HCT116 (cell line): ENCODE measurements at regions not wholly inside any gene's neighbourhood (a gene's known extent, or its start where the extent isn't known, plus 50 kb on each side); places are given as distances from the start of the nearest gene placed in this dataset.

Experiments used
- ATAC-seq: fragments of 200-7000 bp; cut with Tn5 transposase; 2 replicates; pipeline ENCODE4 v1.9.1; 2020; ENCODE audit warnings: mild to moderate bottlenecking, moderate library complexity
- BruUV-seq: library from RNA; stranded (reverse); fragments of 400-500 nt; replicated peaks from 2 replicates; lab custom pipeline; 2021; lab: Mats Ljungman, UMichigan
- CTCF ChIA-PET: fragments of 300-600 bp; sonication (Branson Sonifier 250); formaldehyde crosslinking; loops from one replicate; lab custom pipeline; 2021; ENCODE audit warnings: antibody characterized with exemption; lab: Charles Lee
- POLR2A ChIA-PET: fragments of 300-600, 350-600 bp; sonication (Branson Sonifier 250); formaldehyde crosslinking; loops from one replicate; lab custom pipeline; 2021; ENCODE audit warnings: antibody characterized with exemption; lab: Charles Lee
- RAD21 ChIA-PET, 2 experiments: fragments of 300-600 bp; sonication (Branson Sonifier 250); formaldehyde crosslinking; loops; one replicate each; lab custom pipeline; 2023; ENCODE audit warnings: low total read pairs in 2 of 2; ENCODE audit not compliant: uncharacterized antibody in 2 of 2, unreplicated experiment in 2 of 2, low non-redundant PET in 1 of 2; lab: Charles Lee
- DNase-seq: peaks from one replicate; pipeline ENCODE4 v3.0.0-alpha.2; 2010; ENCODE audit warnings: low read depth, low spot score
- H2AFZ ChIP-seq: fragments of 200-600 bp; shearing (Covaris generic), sonication (generic); 2 replicates; pipeline ENCODE4 v1.6.1; 2017; ENCODE audit warnings: low read depth, mixed run types, mixed read lengths, antibody characterized with exemption, low read length; ENCODE audit not compliant: poor library complexity, severe bottlenecking
- H3K27ac ChIP-seq: 2 replicates; pipeline ENCODE4 v1.5.1; 2012; ENCODE audit warnings: low read depth, low read length
- H3K27me3 ChIP-seq: fragments of 200-600 bp; sonication (generic); 2 replicates; pipeline ENCODE4 v1.6.1; 2016; ENCODE audit warnings: mixed run types, low read length, mixed read lengths; ENCODE audit not compliant: insufficient read depth
- H3K36me3 ChIP-seq, 2 experiments: fragments of 200-500 bp in 1 of 2; fragments of 200-600 bp in 1 of 2; sonication (Bioruptor generic) in 1 of 2; sonication (generic) in 1 of 2; 2 replicates each; pipeline versions ENCODE4 v1.5.1 to v1.6.1; 2014 to 2016; ENCODE audit warnings: low read length in 2 of 2, inconsistent platforms in 1 of 2, mixed read lengths in 1 of 2, mixed run types in 1 of 2; ENCODE audit not compliant: insufficient read depth in 2 of 2, control insufficient read depth in 1 of 2
- H3K4me1 ChIP-seq, 2 experiments: fragments of 200-600 bp in 1 of 2; sonication (generic) in 1 of 2; 2 replicates each; pipeline versions ENCODE4 v1.5.1 to v1.6.1; 2012 to 2017; ENCODE audit warnings: low read length in 2 of 2, inconsistent platforms in 1 of 2, mild to moderate bottlenecking in 1 of 2, mixed read lengths in 1 of 2, mixed run types in 1 of 2, moderate library complexity in 1 of 2; ENCODE audit not compliant: insufficient read depth in 2 of 2, control insufficient read depth in 1 of 2
- H3K4me2 ChIP-seq: fragments of 200-600 bp; sonication (generic); 2 replicates; pipeline ENCODE4 v1.6.1; 2017; ENCODE audit warnings: mixed run types, low read length, mixed read lengths
- H3K4me3 ChIP-seq, 2 experiments: fragments of 200-600 bp in 1 of 2; sonication (generic) in 1 of 2; replicated peaks in 1 of 2; 2 replicates each; pipeline ENCODE4 v1.5.1; 2011 to 2016; ENCODE audit warnings: low read length in 2 of 2, control low read depth in 1 of 2, low read depth in 1 of 2, mild to moderate bottlenecking in 1 of 2, mixed read lengths in 1 of 2, mixed run types in 1 of 2
- H3K79me2 ChIP-seq: fragments of 200-600 bp; sonication (generic); 2 replicates; pipeline ENCODE4 v1.6.1; 2017; ENCODE audit warnings: mild to moderate bottlenecking, mixed run types, low read length, moderate library complexity, mixed read lengths; ENCODE audit not compliant: insufficient read depth
- H3K9ac ChIP-seq: fragments of 200-600 bp; sonication (generic); 2 replicates; pipeline ENCODE4 v1.6.1; 2016; ENCODE audit warnings: low read length, mixed read lengths
- H3K9me2 ChIP-seq: fragments of 200-600 bp; sonication (generic), shearing (Covaris generic); 2 replicates; pipeline ENCODE4 v1.6.1; 2017; ENCODE audit warnings: mixed run types, mild to moderate bottlenecking, moderate library complexity; ENCODE audit not compliant: insufficient read depth
- H3K9me3 ChIP-seq, 2 experiments: fragments of 200-500 bp in 1 of 2; fragments of 200-600 bp in 1 of 2; sonication (Bioruptor generic) in 1 of 2; sonication (generic) in 1 of 2; 2 replicates each; pipeline ENCODE4 v1.6.1; 2014 to 2017; ENCODE audit warnings: low read length in 2 of 2, mixed read lengths in 2 of 2, inconsistent platforms in 1 of 2, low read depth in 1 of 2, mild to moderate bottlenecking in 1 of 2, mixed run types in 1 of 2, moderate library complexity in 1 of 2; ENCODE audit not compliant: control insufficient read depth in 1 of 2, insufficient read depth in 1 of 2
- H4K20me1 ChIP-seq: fragments of 200-600 bp; sonication (generic), shearing (Covaris generic); 2 replicates; pipeline ENCODE4 v1.6.1; 2017; ENCODE audit warnings: mixed run types, mild to moderate bottlenecking, moderate library complexity; ENCODE audit not compliant: insufficient read depth
- CBX3 ChIP-seq: IDR thresholded peaks from 2 replicates; pipeline ENCODE4 v1.6.1; 2012; ENCODE audit warnings: low read depth
- CEBPB ChIP-seq: IDR thresholded peaks from 2 replicates; pipeline ENCODE4 v1.6.1; 2012; ENCODE audit warnings: low read depth
- ELF1 ChIP-seq: IDR thresholded peaks from 2 replicates; pipeline ENCODE4 v1.6.1; 2012; ENCODE audit warnings: low read depth, borderline replicate concordance
- EZH2 ChIP-seq: fragments of 200-600 bp; sonication (generic); IDR thresholded peaks from 2 replicates; pipeline ENCODE4 v1.6.1; 2017; ENCODE audit warnings: antibody characterized with exemption, mixed run types
- POLR2A ChIP-seq: IDR thresholded peaks from 2 replicates; pipeline ENCODE4 v1.7.0; 2011; ENCODE audit warnings: borderline replicate concordance; ENCODE audit not compliant: insufficient read depth, insufficient read length; ENCODE audit errors: extremely low read depth
- RAD21 ChIP-seq: IDR thresholded peaks from 2 replicates; pipeline ENCODE4 v1.6.1; 2012; ENCODE audit warnings: low read depth, mild to moderate bottlenecking
- SIN3A ChIP-seq: IDR thresholded peaks from 2 replicates; pipeline ENCODE4 v1.6.1; 2012; ENCODE audit warnings: low read depth
- SP1 ChIP-seq: IDR thresholded peaks from 2 replicates; pipeline ENCODE4 v1.6.1; 2012; ENCODE audit warnings: low read depth
- SRF ChIP-seq: IDR thresholded peaks from 2 replicates; pipeline ENCODE4 v1.6.1; 2012; ENCODE audit warnings: low read depth
- TCF7L2 ChIP-seq: IDR thresholded peaks from 2 replicates; pipeline ENCODE4 v1.7.0; 2011; ENCODE audit warnings: borderline replicate concordance, inconsistent platforms; ENCODE audit not compliant: insufficient read depth, insufficient read length; ENCODE audit errors: extremely low read depth
- ZNF274 ChIP-seq: fragments of 200-500 bp; sonication (Bioruptor generic); IDR thresholded peaks from 2 replicates; pipeline ENCODE4 v1.6.1; 2014; ENCODE audit warnings: mild to moderate bottlenecking, low read depth, low read length, inconsistent platforms
- intact Hi-C: fragments of 100-400 bp; cut with micrococcal nuclease; formaldehyde crosslinking; loops from 2 replicates; pipeline ENCODE4 v1.10.0; 2022
- TF ChIP-seq, protein P1 (sequence below), 3 experiments: fragments of 200-600 bp in 1 of 3; sonication (generic) in 1 of 3; IDR thresholded peaks in 2 of 3; conservative IDR thresholded peaks in 1 of 3; 2 replicates each; pipeline ENCODE4 v1.5.1; 2012 to 2017; ENCODE audit warnings: low read depth in 2 of 3, low read length in 2 of 3, antibody characterized with exemption in 1 of 3, borderline replicate concordance in 1 of 3, control low read depth in 1 of 3, mild to moderate bottlenecking in 1 of 3, mixed read lengths in 1 of 3, mixed run types in 1 of 3, moderate library complexity in 1 of 3; ENCODE audit not compliant: insufficient read depth in 1 of 3
- TF ChIP-seq, protein P2 (sequence below): IDR thresholded peaks from 2 replicates; pipeline ENCODE4 v1.6.1; 2012; ENCODE audit warnings: low read depth

DNA sequence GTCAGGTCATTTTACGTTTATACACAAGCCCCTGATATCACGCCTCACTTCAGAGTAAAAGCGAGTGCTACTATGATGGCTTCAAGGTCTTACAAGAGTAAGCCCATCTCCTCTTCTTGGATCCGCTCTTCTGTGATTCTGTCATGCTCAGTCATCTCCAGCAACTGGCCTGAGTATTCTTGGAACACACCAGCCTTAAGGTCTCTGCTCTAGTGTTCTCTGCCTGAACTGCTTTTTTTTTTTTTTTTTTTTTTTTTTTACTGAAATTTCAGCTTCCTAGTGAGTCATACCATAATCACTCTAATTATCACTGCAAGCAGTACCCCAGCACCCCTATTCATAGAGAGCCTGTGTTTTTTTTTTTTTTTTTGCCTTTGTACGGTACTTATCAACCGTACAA, 1228.9 kb downstream of the CNTNAP5 start:
- no peak overlapping the region for H3K27ac ChIP-seq
- H3K9ac ChIP-seq, result no peak overlapping the region
- POLR2A ChIA-PET, result no interaction called here
- no TSS peak for BruUV-seq
- intact Hi-C loops, result no loop called here
- TF ChIP-seq POLR2A (no peak), RAD21 (no peak), ZNF274 (no peak), CEBPB (no peak), SIN3A (no peak), SRF (no peak), EZH2 (no peak), ELF1 (no peak), TCF7L2 (no peak), CBX3 (no peak), SP1 (no peak)
- TF ChIP-seq, protein P1, sequence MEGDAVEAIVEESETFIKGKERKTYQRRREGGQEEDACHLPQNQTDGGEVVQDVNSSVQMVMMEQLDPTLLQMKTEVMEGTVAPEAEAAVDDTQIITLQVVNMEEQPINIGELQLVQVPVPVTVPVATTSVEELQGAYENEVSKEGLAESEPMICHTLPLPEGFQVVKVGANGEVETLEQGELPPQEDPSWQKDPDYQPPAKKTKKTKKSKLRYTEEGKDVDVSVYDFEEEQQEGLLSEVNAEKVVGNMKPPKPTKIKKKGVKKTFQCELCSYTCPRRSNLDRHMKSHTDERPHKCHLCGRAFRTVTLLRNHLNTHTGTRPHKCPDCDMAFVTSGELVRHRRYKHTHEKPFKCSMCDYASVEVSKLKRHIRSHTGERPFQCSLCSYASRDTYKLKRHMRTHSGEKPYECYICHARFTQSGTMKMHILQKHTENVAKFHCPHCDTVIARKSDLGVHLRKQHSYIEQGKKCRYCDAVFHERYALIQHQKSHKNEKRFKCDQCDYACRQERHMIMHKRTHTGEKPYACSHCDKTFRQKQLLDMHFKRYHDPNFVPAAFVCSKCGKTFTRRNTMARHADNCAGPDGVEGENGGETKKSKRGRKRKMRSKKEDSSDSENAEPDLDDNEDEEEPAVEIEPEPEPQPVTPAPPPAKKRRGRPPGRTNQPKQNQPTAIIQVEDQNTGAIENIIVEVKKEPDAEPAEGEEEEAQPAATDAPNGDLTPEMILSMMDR (IDR thresholded peaks at IDR 0.05 in 2 of 3, conservative IDR thresholded peaks at IDR 0.05 in 1 of 3; ENCODE audit: borderline replicate concordance in 1 of 3, insufficient read depth in 1 of 3, low read depth in 2 of 3, low read length in 2 of 3), result no peak
- TF ChIP-seq, protein P2, sequence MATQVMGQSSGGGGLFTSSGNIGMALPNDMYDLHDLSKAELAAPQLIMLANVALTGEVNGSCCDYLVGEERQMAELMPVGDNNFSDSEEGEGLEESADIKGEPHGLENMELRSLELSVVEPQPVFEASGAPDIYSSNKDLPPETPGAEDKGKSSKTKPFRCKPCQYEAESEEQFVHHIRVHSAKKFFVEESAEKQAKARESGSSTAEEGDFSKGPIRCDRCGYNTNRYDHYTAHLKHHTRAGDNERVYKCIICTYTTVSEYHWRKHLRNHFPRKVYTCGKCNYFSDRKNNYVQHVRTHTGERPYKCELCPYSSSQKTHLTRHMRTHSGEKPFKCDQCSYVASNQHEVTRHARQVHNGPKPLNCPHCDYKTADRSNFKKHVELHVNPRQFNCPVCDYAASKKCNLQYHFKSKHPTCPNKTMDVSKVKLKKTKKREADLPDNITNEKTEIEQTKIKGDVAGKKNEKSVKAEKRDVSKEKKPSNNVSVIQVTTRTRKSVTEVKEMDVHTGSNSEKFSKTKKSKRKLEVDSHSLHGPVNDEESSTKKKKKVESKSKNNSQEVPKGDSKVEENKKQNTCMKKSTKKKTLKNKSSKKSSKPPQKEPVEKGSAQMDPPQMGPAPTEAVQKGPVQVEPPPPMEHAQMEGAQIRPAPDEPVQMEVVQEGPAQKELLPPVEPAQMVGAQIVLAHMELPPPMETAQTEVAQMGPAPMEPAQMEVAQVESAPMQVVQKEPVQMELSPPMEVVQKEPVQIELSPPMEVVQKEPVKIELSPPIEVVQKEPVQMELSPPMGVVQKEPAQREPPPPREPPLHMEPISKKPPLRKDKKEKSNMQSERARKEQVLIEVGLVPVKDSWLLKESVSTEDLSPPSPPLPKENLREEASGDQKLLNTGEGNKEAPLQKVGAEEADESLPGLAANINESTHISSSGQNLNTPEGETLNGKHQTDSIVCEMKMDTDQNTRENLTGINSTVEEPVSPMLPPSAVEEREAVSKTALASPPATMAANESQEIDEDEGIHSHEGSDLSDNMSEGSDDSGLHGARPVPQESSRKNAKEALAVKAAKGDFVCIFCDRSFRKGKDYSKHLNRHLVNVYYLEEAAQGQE, result no peak
- TF ChIP-seq, all 23 proteins: peak for 0
- no peak for DNase-seq
- no peaks in the 10 kb centered on the region for H4K20me1 ChIP-seq
- H2AFZ ChIP-seq, result no peak overlapping the region
- H3K27me3 ChIP-seq, result no peaks in the 10 kb centered on the region
- H3K4me1 ChIP-seq, result no peaks in the 10 kb centered on the region
- H3K9me2 ChIP-seq, result no peaks in the 10 kb centered on the region
- CTCF ChIA-PET, result no interaction called here
- H3K79me2 ChIP-seq, result no peaks in the 10 kb centered on the region
- RAD21 ChIA-PET, result no interaction called here
- no peak overlapping the region for H3K4me2 ChIP-seq
- no peak for ATAC-seq
- H3K36me3 ChIP-seq, result no peaks in the 10 kb centered on the region
- H3K4me3 ChIP-seq, result no peak overlapping the region
- peaks cover 6 to 13% of the 10 kb centered on the region in 2 experiments; a peak in 2 of 4 replicates for H3K9me3 ChIP-seq
